ENCODE measurements at regions not wholly inside any gene's neighbourhood (a gene's known extent, or its start where the extent isn't known, plus 50 kb on each side); places are given as distances from the start of the nearest gene placed in this dataset.

- TF ChIP-seq POLR2A (IDR thresholded peaks at IDR 0.05; ENCODE audit: low read depth, low read length): no peak
- no peak for FAIRE-seq
- DNase-seq (ENCODE audit: insufficient read length, low spot score): no peak
These were observed 139.5 kb upstream of the TMCO5A start for GRCh38 chr15:37794947-37795346.

GRCh38 chr15:37801529-37801928, 132.9 kb upstream of the TMCO5A start:
- TF ChIP-seq POLR2A (IDR thresholded peaks at IDR 0.05; ENCODE audit: low read depth, low read length): no peak
- FAIRE-seq (no peak), DNase-seq (ENCODE audit: insufficient read length, low spot score) (no peak)

GRCh38 chr15:37806808-37807207, 127.6 kb upstream of the TMCO5A start:
- FAIRE-seq (no peak), DNase-seq (ENCODE audit: insufficient read length, low spot score) (no peak)
- TF ChIP-seq POLR2A (IDR thresholded peaks at IDR 0.05; ENCODE audit: low read depth, low read length): no peak

GRCh38 chr15:37810381-37810780, 124.1 kb upstream of the TMCO5A start:
- no peak for FAIRE-seq

GRCh38 chr15:37813306-37813705, 121.1 kb upstream of the TMCO5A start:
- TF ChIP-seq POLR2A (IDR thresholded peaks at IDR 0.05; ENCODE audit: low read depth, low read length): no peak
- no peak for FAIRE-seq
- DNase-seq (ENCODE audit: insufficient read length, low spot score): no peak

More at GRCh38 chr15:37810381-37810780, 124.1 kb upstream of the TMCO5A start:
- no peak for TF ChIP-seq POLR2A (IDR thresholded peaks at IDR 0.05; ENCODE audit: low read depth, low read length)
- no peak for DNase-seq (ENCODE audit: insufficient read length, low spot score)

GRCh38 chr15:37814847-37815515, 119.5 kb upstream of the TMCO5A start:
- no peak for TF ChIP-seq POLR2A (IDR thresholded peaks at IDR 0.05; ENCODE audit: low read depth, low read length)
- DNase-seq (ENCODE audit: insufficient read length, low spot score): no peak
- no peak for FAIRE-seq

- no peak for TF ChIP-seq POLR2A (IDR thresholded peaks at IDR 0.05; ENCODE audit: low read depth, low read length)
- no peak for DNase-seq (ENCODE audit: insufficient read length, low spot score)
- FAIRE-seq: no peak
These were observed 116.2 kb upstream of the TMCO5A start for GRCh38 chr15:37818152-37818677.

- DNase-seq (ENCODE audit: insufficient read length, low spot score) (no peak), FAIRE-seq (no peak)
- no peak for TF ChIP-seq POLR2A (IDR thresholded peaks at IDR 0.05; ENCODE audit: low read depth, low read length)
These were observed 115.2 kb upstream of the TMCO5A start for GRCh38 chr15:37819191-37819590.

- DNase-seq (ENCODE audit: insufficient read length, low spot score) (no peak), FAIRE-seq (no peak)
- TF ChIP-seq POLR2A (IDR thresholded peaks at IDR 0.05; ENCODE audit: low read depth, low read length): no peak
These were observed 113.9 kb upstream of the TMCO5A start for GRCh38 chr15:37820380-37821128.

- no peak for TF ChIP-seq POLR2A (IDR thresholded peaks at IDR 0.05; ENCODE audit: low read depth, low read length)
- DNase-seq (ENCODE audit: insufficient read length, low spot score) (no peak), FAIRE-seq (no peak)
These were observed 110.7 kb upstream of the TMCO5A start for GRCh38 chr15:37823601-37824275.

GRCh38 chr15:37824717-37825382, 109.6 kb upstream of the TMCO5A start:
- peak; percentile 99 for FAIRE-seq
- DNase-seq (ENCODE audit: insufficient read length, low spot score): peak; percentile 60
- no peak for TF ChIP-seq POLR2A (IDR thresholded peaks at IDR 0.05; ENCODE audit: low read depth, low read length)

GRCh38 chr15:37837276-37837675, 97.2 kb upstream of the TMCO5A start:
- TF ChIP-seq POLR2A (IDR thresholded peaks at IDR 0.05; ENCODE audit: low read depth, low read length): no peak
- FAIRE-seq (no peak), DNase-seq (ENCODE audit: insufficient read length, low spot score) (no peak)

- FAIRE-seq: no peak
- DNase-seq (ENCODE audit: insufficient read length, low spot score): no peak
- no peak for TF ChIP-seq POLR2A (IDR thresholded peaks at IDR 0.05; ENCODE audit: low read depth, low read length)
These were observed 86.7 kb upstream of the TMCO5A start for GRCh38 chr15:37847776-37848175.

- no peak for FAIRE-seq
- no peak for DNase-seq (ENCODE audit: insufficient read length, low spot score)
- TF ChIP-seq POLR2A (IDR thresholded peaks at IDR 0.05; ENCODE audit: low read depth, low read length): no peak
These were observed 78.3 kb upstream of the TMCO5A start for GRCh38 chr15:37856109-37856508.

All from H54 (cell line).